ENCODE measurements at regions not wholly inside any gene's neighbourhood (a gene's known extent, or its start where the extent isn't known, plus 50 kb on each side); places are given as distances from the start of the nearest gene placed in this dataset.

GRCh38 chr9:90132866-90133265, 509.8 kb downstream of the DIRAS2 start:
- no peaks in the 10 kb centered on the region for H3K9me3 Mint-ChIP-seq
- H3K27me3 Mint-ChIP-seq, result peaks cover 16% of the 10 kb centered on the region
- no peaks in the 10 kb centered on the region for H3K4me1 Mint-ChIP-seq (ENCODE audit: low read depth)
- no peak for ATAC-seq
- no peaks in the 10 kb centered on the region for H3K36me3 Mint-ChIP-seq (ENCODE audit: low read depth)
- no peak overlapping the region for H3K27ac Mint-ChIP-seq
- POLR2A ChIA-PET, result no interaction called here
- intact Hi-C loops (cut with micrococcal nuclease), result no loop called here
- TF ChIP-seq CTCF (IDR thresholded peaks at IDR 0.05), result no peak
- no peak for DNase-seq
- CTCF ChIA-PET, result interaction anchor here (1.2 to 1.4 kb wide), 2 partner anchors 9 to 11 kb away, joined by 3 read pairs; no protein-coding TSS in a partner anchor
- H3K4me3 Mint-ChIP-seq, result no peak overlapping the region

DNA sequence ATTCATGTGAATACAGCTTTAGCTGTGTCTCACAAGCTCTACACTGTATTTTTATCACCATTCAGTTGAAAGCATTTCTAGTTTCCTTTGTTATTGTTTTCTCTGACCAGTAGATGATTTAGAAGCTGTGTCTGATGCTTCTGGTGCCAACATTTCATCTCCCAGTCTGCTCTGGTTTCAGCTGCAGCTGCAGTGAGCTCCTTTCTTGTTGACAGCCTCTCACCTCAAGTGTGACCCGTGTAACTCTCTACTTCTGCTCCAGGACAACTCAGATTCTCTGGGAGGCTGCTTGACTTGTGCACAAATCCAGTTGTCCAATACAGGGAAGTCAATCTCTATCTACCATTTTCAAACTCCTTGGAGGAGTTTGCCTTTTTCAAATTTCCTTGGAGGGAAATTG, 504.8 kb downstream of the DIRAS2 start:
- Mint-ChIP-seq H3K36me3 (ENCODE audit: low read depth) (no peaks in the 10 kb centered on the region), H3K9me3 (no peaks in the 10 kb centered on the region), H3K4me3 (no peak overlapping the region), H3K27me3 (peaks cover 16% of the 10 kb centered on the region), H3K4me1 (ENCODE audit: low read depth) (peaks cover 4% of the 10 kb centered on the region), H3K27ac (no peak overlapping the region)
- ChIA-PET POLR2A (interaction anchor here (0.8 kb wide), 1 partner anchor 215 kb away, joined by 5 read pairs; no protein-coding TSS in a partner anchor), CTCF (interaction anchor here (0.7 kb wide), 1 partner anchor 540 kb away, joined by 3 read pairs; no protein-coding TSS in a partner anchor)
- ATAC-seq, result no peak
- TF ChIP-seq CTCF (IDR thresholded peaks at IDR 0.05), result no peak
- DNase-seq, result no peak
- intact Hi-C loops (cut with micrococcal nuclease), result no loop called here

DNA sequence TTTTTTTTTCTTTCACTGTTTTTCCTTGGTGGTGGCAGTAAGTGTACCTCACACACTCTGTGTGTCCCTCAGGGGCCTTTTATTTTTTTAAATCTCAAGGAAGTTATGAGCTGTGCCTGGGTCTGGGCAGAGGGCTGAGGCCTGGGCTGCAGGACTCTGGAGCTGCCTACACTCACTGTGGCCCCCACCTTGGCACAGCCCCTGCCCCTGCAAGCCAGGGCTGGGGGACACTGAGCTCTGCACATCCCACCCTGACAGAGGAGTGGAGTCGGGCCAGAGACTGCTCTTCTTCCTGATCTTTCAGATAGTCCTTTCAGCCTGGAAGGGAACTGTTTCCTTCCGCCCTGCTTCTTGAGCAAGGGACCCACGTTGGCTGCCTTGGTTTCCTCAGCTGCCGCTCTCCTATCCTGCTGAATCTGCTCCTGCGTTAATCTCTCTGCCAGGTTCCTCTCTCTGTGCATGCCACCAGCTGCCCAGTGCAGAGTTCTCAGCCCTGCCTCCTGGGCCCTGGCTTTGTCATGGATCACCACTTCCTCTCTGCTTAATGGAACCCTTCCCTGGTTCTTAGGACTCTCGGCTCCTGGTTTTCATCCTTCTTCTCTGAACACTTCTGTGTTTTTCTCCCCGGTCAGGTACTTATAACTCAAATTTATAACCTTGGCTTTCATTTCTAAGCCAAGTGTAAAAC, 502.3 kb downstream of the DIRAS2 start:
- Mint-ChIP-seq H3K27me3 (peaks cover 18% of the 10 kb centered on the region), H3K36me3 (ENCODE audit: low read depth) (no peaks in the 10 kb centered on the region), H3K27ac (no peak overlapping the region), H3K4me1 (ENCODE audit: low read depth) (peaks cover 4% of the 10 kb centered on the region), H3K9me3 (no peaks in the 10 kb centered on the region), H3K4me3 (no peak overlapping the region)
- ATAC-seq (no peak), DNase-seq (no peak)
- intact Hi-C loops (cut with micrococcal nuclease), result loop anchor here (5.0 kb wide), 1 partner anchor 77 kb away; no protein-coding TSS in a partner anchor
- CTCF ChIA-PET, result no interaction called here
- TF ChIP-seq CTCF (IDR thresholded peaks at IDR 0.05), result no peak
- POLR2A ChIA-PET, result no interaction called here

- CTCF ChIA-PET, result interaction anchor here (0.8 to 1.5 kb wide), 8 partner anchors 9 to 1288 kb away, joined by 3 to 6 read pairs (median 4); no protein-coding TSS in a partner anchor
- DNase-seq (no peak), ATAC-seq (no peak)
- no peaks in the 10 kb centered on the region for H3K36me3 Mint-ChIP-seq (ENCODE audit: low read depth)
- peaks cover 16% of the 10 kb centered on the region for H3K27me3 Mint-ChIP-seq
- H3K9me3 Mint-ChIP-seq, result peaks cover 2% of the 10 kb centered on the region
- TF ChIP-seq CTCF (IDR thresholded peaks at IDR 0.05), result peak; percentile 44
- POLR2A ChIA-PET, result interaction anchor here (0.7 kb wide), 1 partner anchor 26 kb away, joined by 3 read pairs; no protein-coding TSS in a partner anchor
- H3K4me1 Mint-ChIP-seq (ENCODE audit: low read depth), result peaks cover 4% of the 10 kb centered on the region
- no peak overlapping the region for H3K4me3 Mint-ChIP-seq
- intact Hi-C loops (cut with micrococcal nuclease), result loop anchor here (5.0 kb wide), 1 partner anchor 76 kb away; no protein-coding TSS in a partner anchor
- no peak overlapping the region for H3K27ac Mint-ChIP-seq
Measured at GRCh38 chr9:90141723-90142122, 500.9 kb downstream of the DIRAS2 start.

DNA sequence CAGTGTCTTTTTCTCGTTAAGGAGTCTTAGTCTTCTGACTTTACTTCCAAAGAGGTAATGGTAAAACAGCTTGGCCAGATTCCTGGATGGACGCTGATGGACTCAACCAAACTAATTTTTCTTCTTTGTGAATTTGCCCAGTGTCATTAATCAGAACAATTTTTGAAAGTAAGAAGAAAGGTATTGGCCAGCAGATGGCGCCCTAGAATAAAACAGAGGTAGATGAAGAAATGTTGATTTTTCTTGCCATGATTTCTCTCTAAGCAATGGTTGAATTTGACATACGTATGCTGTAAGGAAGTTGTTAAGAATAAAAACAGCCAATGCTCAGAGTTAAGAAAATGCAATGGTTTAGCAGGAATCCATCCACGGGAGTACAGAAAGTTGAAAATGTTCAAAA, 500.0 kb downstream of the DIRAS2 start:
- Mint-ChIP-seq H3K36me3 (ENCODE audit: low read depth) (no peaks in the 10 kb centered on the region), H3K4me3 (no peak overlapping the region), H3K27me3 (peaks cover 20% of the 10 kb centered on the region), H3K9me3 (peaks cover 2% of the 10 kb centered on the region), H3K4me1 (ENCODE audit: low read depth) (peaks cover 4% of the 10 kb centered on the region), H3K27ac (no peak overlapping the region)
- DNase-seq (peak; percentile 76), ATAC-seq (no peak)
- intact Hi-C loops (cut with micrococcal nuclease), result loop anchor here (5.0 kb wide), 1 partner anchor 75 kb away; no protein-coding TSS in a partner anchor
- CTCF ChIA-PET, result interaction anchor here (0.8 to 1.5 kb wide), 7 partner anchors 10 to 544 kb away, joined by 3 to 6 read pairs (median 3); no protein-coding TSS in a partner anchor
- POLR2A ChIA-PET, result no interaction called here
- TF ChIP-seq CTCF (IDR thresholded peaks at IDR 0.05), result peak; percentile 67

All from activated CD8-positive, alpha-beta T cell treated with anti-CD3 and anti-CD28 coated beads for 36 hours (primary cell).